Fibroblast of lung (primary cell): ENCODE measurements at regions not wholly inside any gene's neighbourhood (a gene's known extent, or its start where the extent isn't known, plus 50 kb on each side); places are given as distances from the start of the nearest gene placed in this dataset.

Experiments used
- DNase-seq, 2 donors: peaks; one replicate each; pipeline versions ENCODE4 v3.0.0 to v3.0.0-alpha.2; 2010; ENCODE audit warnings: low read depth in 2 of 2
- H2AFZ ChIP-seq: 2 replicates; pipeline ENCODE4 v1.5.1; 2012; ENCODE audit warnings: low read length, control low read depth, inconsistent platforms
- H3K27ac ChIP-seq: 2 replicates; pipeline ENCODE4 v1.5.1; 2011; ENCODE audit warnings: low read length, control low read depth; ENCODE audit not compliant: insufficient read depth
- H3K27me3 ChIP-seq: 2 replicates; pipeline ENCODE4 v1.5.1; 2011; ENCODE audit warnings: mild to moderate bottlenecking, low read length; ENCODE audit not compliant: control insufficient read depth, insufficient read depth
- H3K36me3 ChIP-seq: 2 replicates; pipeline ENCODE4 v1.5.1; 2011; ENCODE audit warnings: low read length; ENCODE audit not compliant: control insufficient read depth, insufficient read depth
- H3K4me1 ChIP-seq: 2 replicates; pipeline ENCODE4 v1.5.1; 2011; ENCODE audit warnings: low read length; ENCODE audit not compliant: control insufficient read depth, insufficient read depth; ENCODE audit errors: extremely low read depth
- H3K4me2 ChIP-seq: 2 replicates; pipeline ENCODE4 v1.5.1; 2011; ENCODE audit warnings: low read length, control low read depth; ENCODE audit not compliant: insufficient read depth; ENCODE audit errors: extremely low read depth
- H3K4me3 ChIP-seq, 4 experiments: fragments of 200-600 bp in 1 of 4; sonication (generic) in 1 of 4; replicated peaks in 1 of 4; 2 replicates each; pipeline ENCODE4 v1.5.1; 2011 to 2016; ENCODE audit warnings: low read length in 4 of 4, low read depth in 3 of 4, mild to moderate bottlenecking in 3 of 4, control low read depth in 2 of 4, inconsistent platforms in 1 of 4, mixed read lengths in 1 of 4; ENCODE audit not compliant: insufficient read depth in 1 of 4; ENCODE audit errors: control extremely low read depth in 1 of 4
- H3K79me2 ChIP-seq: 2 replicates; pipeline ENCODE4 v1.5.1; 2012; ENCODE audit warnings: mild to moderate bottlenecking, low read length, inconsistent platforms; ENCODE audit not compliant: control insufficient read depth, insufficient read depth
- H3K9ac ChIP-seq: 2 replicates; pipeline ENCODE4 v1.5.1; 2011; ENCODE audit warnings: mild to moderate bottlenecking, low read length, control low read depth; ENCODE audit not compliant: insufficient read depth
- H3K9me3 ChIP-seq: 2 replicates; pipeline ENCODE4 v1.5.1; 2012; ENCODE audit warnings: low read depth, low read length; ENCODE audit not compliant: control insufficient read depth, insufficient read depth
- H4K20me1 ChIP-seq: 2 replicates; pipeline ENCODE4 v1.5.1; 2011; ENCODE audit warnings: low read length; ENCODE audit not compliant: control insufficient read depth, insufficient read depth; ENCODE audit errors: extremely low read depth
- CTCF ChIP-seq, 2 donors: IDR thresholded peaks in 1 of 2; conservative IDR thresholded peaks in 1 of 2; 1 replicate in 1 of 2; 2 replicates in 1 of 2; pipeline ENCODE4 v1.5.1; 2011 to 2012; ENCODE audit warnings: low read length in 2 of 2, control low read depth in 1 of 2, inconsistent platforms in 1 of 2, low read depth in 1 of 2, mild to moderate bottlenecking in 1 of 2
- EZH2 ChIP-seq: IDR thresholded peaks from 2 replicates; pipeline ENCODE4 v1.5.1; 2012; ENCODE audit warnings: low read length, control low read depth, mild to moderate bottlenecking; ENCODE audit errors: missing control alignments

- no peaks in the 10 kb centered on the region for H3K27me3 ChIP-seq
- no peak for DNase-seq
Measured at GRCh38 chr14:27315947-27316346, 718.1 kb upstream of the NOVA1 start.

DNA sequence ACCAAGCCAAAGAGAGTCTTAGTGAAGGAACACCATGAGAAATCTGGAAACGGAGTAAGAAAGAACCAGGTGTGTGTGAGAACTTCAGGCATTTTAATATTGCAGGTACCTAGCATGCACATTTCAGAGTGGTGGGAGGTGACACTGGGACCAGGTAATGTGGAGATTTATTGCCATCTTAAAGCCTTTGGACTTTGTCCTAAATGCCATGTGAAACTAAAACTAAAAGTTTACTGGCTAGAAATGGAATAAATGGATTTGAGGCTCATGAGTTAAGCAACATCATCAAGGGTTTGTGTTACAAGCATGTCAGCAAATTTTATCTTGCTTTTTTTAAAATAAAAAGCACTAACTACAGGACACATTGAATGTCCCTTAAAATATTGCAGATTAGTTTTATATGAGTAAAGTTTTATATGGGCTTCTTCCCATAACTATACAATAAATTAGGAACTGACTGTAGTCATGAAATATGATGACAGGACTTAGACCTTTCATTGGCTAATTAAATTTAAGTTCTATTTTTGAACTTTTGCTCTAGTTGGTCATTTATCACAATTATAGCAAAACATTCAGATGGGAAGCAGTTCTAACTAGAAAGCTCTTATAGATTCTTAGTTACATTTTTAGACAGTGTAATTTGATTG, 721.1 kb upstream of the NOVA1 start:
- DNase-seq: no peak

More at GRCh38 chr14:27315947-27316346, 718.1 kb upstream of the NOVA1 start:
- Histone ChIP-seq H3K4me1 (no peaks in the 10 kb centered on the region), H3K4me3 (no peak overlapping the region), H3K36me3 (no peaks in the 10 kb centered on the region), H3K9me3 (no peaks in the 10 kb centered on the region), H3K79me2 (no peaks in the 10 kb centered on the region), H3K4me2 (no peak overlapping the region), H4K20me1 (no peaks in the 10 kb centered on the region), H3K9ac (no peak overlapping the region), H2AFZ (no peak overlapping the region), H3K27ac (no peak overlapping the region)
- TF ChIP-seq CTCF (conservative IDR thresholded peaks at IDR 0.05 in 1 of 2, IDR thresholded peaks at IDR 0.05 in 1 of 2; ENCODE audit: low read depth in 1 of 2, low read length in 2 of 2) (no peak), EZH2 (no peak)

GRCh38 chr14:27320261-27320660, 722.4 kb upstream of the NOVA1 start:
- Histone ChIP-seq H3K4me1 (no peaks in the 10 kb centered on the region), H3K9me3 (no peaks in the 10 kb centered on the region), H3K27ac (no peak overlapping the region), H3K27me3 (no peaks in the 10 kb centered on the region), H3K4me2 (no peak overlapping the region), H2AFZ (no peak overlapping the region), H3K79me2 (no peaks in the 10 kb centered on the region), H3K4me3 (no peak overlapping the region), H3K36me3 (no peaks in the 10 kb centered on the region), H3K9ac (no peak overlapping the region), H4K20me1 (no peaks in the 10 kb centered on the region)
- TF ChIP-seq CTCF (conservative IDR thresholded peaks at IDR 0.05 in 1 of 2, IDR thresholded peaks at IDR 0.05 in 1 of 2; ENCODE audit: low read depth in 1 of 2, low read length in 2 of 2) (no peak), EZH2 (no peak)
- DNase-seq: no peak

More for the DNA sequence above, 721.1 kb upstream of the NOVA1 start:
- H3K27ac ChIP-seq: no peak overlapping the region
- H3K79me2 ChIP-seq: no peaks in the 10 kb centered on the region
- no peak overlapping the region for H2AFZ ChIP-seq
- no peak overlapping the region for H3K4me2 ChIP-seq
- no peaks in the 10 kb centered on the region for H3K9me3 ChIP-seq
- TF ChIP-seq CTCF (conservative IDR thresholded peaks at IDR 0.05 in 1 of 2, IDR thresholded peaks at IDR 0.05 in 1 of 2; ENCODE audit: low read depth in 1 of 2, low read length in 2 of 2) (no peak), EZH2 (no peak)
- no peak overlapping the region for H3K4me3 ChIP-seq
- H3K36me3 ChIP-seq: no peaks in the 10 kb centered on the region
- no peak overlapping the region for H3K9ac ChIP-seq
- H3K27me3 ChIP-seq: no peaks in the 10 kb centered on the region
- no peaks in the 10 kb centered on the region for H3K4me1 ChIP-seq
- no peaks in the 10 kb centered on the region for H4K20me1 ChIP-seq
